ENCODE measurements at regions not wholly inside any gene's neighbourhood (a gene's known extent, or its start where the extent isn't known, plus 50 kb on each side); places are given as distances from the start of the nearest gene placed in this dataset.

GRCh38 chr6:80690551-80691131, 584.2 kb downstream of the BCKDHB start:
- no peak overlapping the region for H3K27ac ChIP-seq (ENCODE audit: low read depth in 1 of 2, low read length in 2 of 2)
- H3K9ac ChIP-seq (ENCODE audit: low read depth in 1 of 2, low read length in 2 of 2) = no peak overlapping the region
- H3K9me3 ChIP-seq (ENCODE audit: control insufficient read depth in 4 of 4, low read length in 3 of 4) = no peaks in the 10 kb centered on the region
- no peak overlapping the region for H3K4me3 ChIP-seq (ENCODE audit: low read depth in 1 of 3, low read length in 3 of 3)
- WGBS = 72% methylated on average over 6 of the region's 6 CpGs
- TF ChIP-seq ZBTB33 (IDR thresholded peaks at IDR 0.05) (no peak), RXRA (IDR thresholded peaks at IDR 0.05) (no peak)
- H3K4me1 ChIP-seq (ENCODE audit: control insufficient read depth in 4 of 4, insufficient read depth in 4 of 4, low read length in 3 of 4) = no peaks in the 10 kb centered on the region
- H3K27me3 ChIP-seq (ENCODE audit: control insufficient read depth in 4 of 4, insufficient read depth in 4 of 4, low read length in 3 of 4) = no peaks in the 10 kb centered on the region
- H3K36me3 ChIP-seq (ENCODE audit: control insufficient read depth in 4 of 4, insufficient read depth in 3 of 4, low read depth in 1 of 4, low read length in 3 of 4) = no peaks in the 10 kb centered on the region
- DNase-seq (ENCODE audit: low spot score) = no peak

GRCh38 chr6:80689716-80690395, 583.4 kb downstream of the BCKDHB start:
- no peaks in the 10 kb centered on the region for H3K36me3 ChIP-seq (ENCODE audit: control insufficient read depth in 4 of 4, insufficient read depth in 3 of 4, low read depth in 1 of 4, low read length in 3 of 4)
- DNase-seq (ENCODE audit: low spot score) = no peak
- H3K9ac ChIP-seq (ENCODE audit: low read depth in 1 of 2, low read length in 2 of 2) = no peak overlapping the region
- no peak overlapping the region for H3K27ac ChIP-seq (ENCODE audit: low read depth in 1 of 2, low read length in 2 of 2)
- H3K9me3 ChIP-seq (ENCODE audit: control insufficient read depth in 4 of 4, low read length in 3 of 4) = no peaks in the 10 kb centered on the region
- H3K4me1 ChIP-seq (ENCODE audit: control insufficient read depth in 4 of 4, insufficient read depth in 4 of 4, low read length in 3 of 4) = no peaks in the 10 kb centered on the region
- WGBS = 61% methylated on average over 3 of the region's 3 CpGs
- TF ChIP-seq RXRA (IDR thresholded peaks at IDR 0.05) (no peak), SP1 (IDR thresholded peaks at IDR 0.05) (no peak)
- H3K27me3 ChIP-seq (ENCODE audit: control insufficient read depth in 4 of 4, insufficient read depth in 4 of 4, low read length in 3 of 4) = no peaks in the 10 kb centered on the region
- H3K4me3 ChIP-seq (ENCODE audit: low read depth in 1 of 3, low read length in 3 of 3) = no peak overlapping the region

- peaks cover 2 to 4% (median 3%) of the 10 kb centered on the region in 4 donors for H3K9me3 ChIP-seq (ENCODE audit: control insufficient read depth in 4 of 4, low read length in 3 of 4)
- H3K9ac ChIP-seq (ENCODE audit: low read depth in 1 of 2, low read length in 2 of 2) = no peak overlapping the region
- no peak overlapping the region for H3K4me3 ChIP-seq (ENCODE audit: low read depth in 1 of 3, low read length in 3 of 3)
- H3K27ac ChIP-seq (ENCODE audit: low read depth in 1 of 2, low read length in 2 of 2) = no peak overlapping the region
- TF ChIP-seq YY1 (IDR thresholded peaks at IDR 0.05) = no peak
- no peak for TF ChIP-seq HNF4A (conservative IDR thresholded peaks at IDR 0.05)
- no peak for TF ChIP-seq HNF4G (IDR thresholded peaks at IDR 0.05)
- no peak for TF ChIP-seq CTCF (IDR thresholded peaks at IDR 0.05; ENCODE audit: low read depth, low read length, missing input control)
- TF ChIP-seq RAD21 (IDR thresholded peaks at IDR 0.05) = no peak
- TF ChIP-seq NR2F2 (IDR thresholded peaks at IDR 0.05) = no peak
- no peak for TF ChIP-seq EGR1 (IDR thresholded peaks at IDR 0.05; ENCODE audit: low read depth in 2 of 2)
- no peak for TF ChIP-seq FOXA1 (IDR thresholded peaks at IDR 0.05)
- no peak for TF ChIP-seq ZBTB33 (IDR thresholded peaks at IDR 0.05)
- no peak for TF ChIP-seq TAF1 (conservative IDR thresholded peaks at IDR 0.05)
- no peak for TF ChIP-seq REST (IDR thresholded peaks at IDR 0.05)
- no peak for TF ChIP-seq JUND (IDR thresholded peaks at IDR 0.05)
- no peak for TF ChIP-seq MAX (IDR thresholded peaks at IDR 0.05)
- TF ChIP-seq FOXA2 (IDR thresholded peaks at IDR 0.05) = no peak
- TF ChIP-seq GABPA (IDR thresholded peaks at IDR 0.05 in 1 of 2, conservative IDR thresholded peaks at IDR 0.05 in 1 of 2) = no peak
- TF ChIP-seq RXRA (IDR thresholded peaks at IDR 0.05) = no peak
- no peak for TF ChIP-seq ATF3 (IDR thresholded peaks at IDR 0.05)
- no peak for TF ChIP-seq SP1 (IDR thresholded peaks at IDR 0.05)
- 83% methylated on average over 2 of the region's 2 CpGs for WGBS
- no peak for DNase-seq (ENCODE audit: low spot score)
- H3K4me1 ChIP-seq (ENCODE audit: control insufficient read depth in 4 of 4, insufficient read depth in 4 of 4, low read length in 3 of 4) = no peaks in the 10 kb centered on the region
- H3K36me3 ChIP-seq (ENCODE audit: control insufficient read depth in 4 of 4, insufficient read depth in 3 of 4, low read depth in 1 of 4, low read length in 3 of 4) = no peaks in the 10 kb centered on the region
- no peaks in the 10 kb centered on the region for H3K27me3 ChIP-seq (ENCODE audit: control insufficient read depth in 4 of 4, insufficient read depth in 4 of 4, low read length in 3 of 4)
These were observed 573.5 kb downstream of the BCKDHB start for GRCh38 chr6:80679992-80680391.
